Naive B cell (primary cell): ENCODE measurements at regions not wholly inside any gene's neighbourhood (a gene's known extent, or its start where the extent isn't known, plus 50 kb on each side); places are given as distances from the start of the nearest gene placed in this dataset.

Source experiments
- ATAC-seq, 2 donors: fragments of 150-1000 bp; cut with Tn5 transposase; 2 replicates each; pipeline ENCODE4 v1.10.0; 2021; ENCODE audit warnings: low read depth in 2 of 2, mild to moderate bottlenecking in 2 of 2, moderate library complexity in 2 of 2
- DNase-seq: peaks from one replicate; pipeline ENCODE4 v3.0.0; 2022
- H3K27ac Mint-ChIP-seq, 6 donors: one replicate each; pipeline ENCODE4 v1.8.0; 2020 to 2022; ENCODE audit warnings: mild to moderate bottlenecking in 6 of 6, mixed read lengths in 6 of 6, moderate library complexity in 5 of 6, inconsistent platforms in 2 of 6
- H3K27me3 Mint-ChIP-seq, 3 donors: one replicate each; pipeline ENCODE4 v1.8.0; 2021 to 2022; ENCODE audit warnings: mixed read lengths in 3 of 3, mild to moderate bottlenecking in 1 of 3
- H3K36me3 Mint-ChIP-seq, 2 donors: one replicate each; pipeline ENCODE4 v1.8.0; 2020 to 2022; ENCODE audit warnings: mixed read lengths in 2 of 2, inconsistent platforms in 1 of 2, mild to moderate bottlenecking in 1 of 2
- H3K4me1 Mint-ChIP-seq, 3 donors: one replicate each; pipeline ENCODE4 v1.8.0; 2020 to 2022; ENCODE audit warnings: mixed read lengths in 3 of 3, inconsistent platforms in 1 of 3, mild to moderate bottlenecking in 1 of 3, moderate library complexity in 1 of 3
- H3K4me3 Mint-ChIP-seq, 8 donors: one replicate each; pipeline ENCODE4 v1.8.0; 2020 to 2022; ENCODE audit warnings: mild to moderate bottlenecking in 8 of 8, mixed read lengths in 8 of 8, moderate library complexity in 8 of 8, inconsistent platforms in 2 of 8
- H3K9me3 Mint-ChIP-seq, 7 donors: one replicate each; pipeline ENCODE4 v1.8.0; 2020 to 2022; ENCODE audit warnings: mixed read lengths in 7 of 7, mild to moderate bottlenecking in 5 of 7, inconsistent platforms in 2 of 7, moderate library complexity in 1 of 7

DNA sequence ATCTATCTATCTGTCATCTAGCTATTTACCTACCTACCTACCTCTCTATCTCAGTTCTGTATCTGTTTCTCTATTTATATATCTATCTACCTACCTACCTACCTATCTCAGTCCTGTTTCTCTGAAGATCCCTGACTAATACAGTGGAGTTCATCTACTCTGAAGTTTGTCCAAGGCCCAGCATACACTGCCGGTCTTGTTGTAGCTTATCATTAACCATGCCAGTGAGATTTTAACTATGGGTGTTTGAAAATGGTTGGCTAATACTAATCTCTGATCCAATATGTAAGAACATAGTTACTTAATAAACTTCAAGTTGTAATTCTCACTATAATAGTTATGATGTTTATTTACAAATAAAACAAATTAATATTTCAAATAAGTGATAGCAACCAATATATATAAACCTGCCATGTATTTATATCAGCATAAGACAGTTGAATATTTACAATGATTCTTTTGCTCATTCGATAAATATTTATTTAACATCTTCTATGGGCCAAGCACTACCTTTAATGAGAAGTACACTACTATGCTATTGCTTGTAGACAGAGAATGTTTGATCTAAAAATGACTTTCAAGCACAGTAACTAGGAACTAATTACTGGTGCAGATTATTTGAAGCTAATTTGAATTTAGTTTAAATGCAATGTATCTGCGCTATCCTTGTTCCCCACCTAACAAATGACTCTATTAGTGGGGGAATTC is 242.1 kb downstream of the KLF5 start:
- Mint-ChIP-seq H3K4me1 (no peaks in the 10 kb centered on the region), H3K9me3 (peaks cover 0 to under 1% (median 0%) of the 10 kb centered on the region in 7 donors), H3K27me3 (no peaks in the 10 kb centered on the region), H3K27ac (no peak overlapping the region), H3K4me3 (no peak overlapping the region), H3K36me3 (no peaks in the 10 kb centered on the region)
- ATAC-seq: no peak
- no peak for DNase-seq

DNA sequence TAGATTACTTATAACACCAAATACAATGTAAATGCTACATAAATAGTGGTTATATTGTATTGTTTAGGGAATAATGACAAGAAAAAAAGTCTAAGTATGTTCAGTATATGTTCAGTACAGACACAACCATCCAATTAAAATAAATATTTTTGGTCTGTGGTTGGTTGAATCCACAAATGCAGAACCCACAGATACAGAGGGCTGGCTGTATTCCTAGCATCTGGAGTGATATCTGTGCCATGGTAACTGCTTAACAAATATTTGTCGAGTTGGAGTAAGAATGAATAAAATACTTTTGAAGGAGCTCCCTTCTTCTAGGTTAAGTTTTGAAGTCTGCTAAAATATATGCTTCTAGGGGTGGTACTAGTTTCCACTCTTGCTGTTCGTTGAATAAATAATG is 241.0 kb downstream of the KLF5 start:
- Mint-ChIP-seq H3K27ac (no peak overlapping the region), H3K36me3 (no peaks in the 10 kb centered on the region), H3K27me3 (no peaks in the 10 kb centered on the region), H3K4me3 (no peak overlapping the region), H3K4me1 (no peaks in the 10 kb centered on the region), H3K9me3 (no peaks in the 10 kb centered on the region)
- DNase-seq: no peak
- ATAC-seq: no peak

DNA sequence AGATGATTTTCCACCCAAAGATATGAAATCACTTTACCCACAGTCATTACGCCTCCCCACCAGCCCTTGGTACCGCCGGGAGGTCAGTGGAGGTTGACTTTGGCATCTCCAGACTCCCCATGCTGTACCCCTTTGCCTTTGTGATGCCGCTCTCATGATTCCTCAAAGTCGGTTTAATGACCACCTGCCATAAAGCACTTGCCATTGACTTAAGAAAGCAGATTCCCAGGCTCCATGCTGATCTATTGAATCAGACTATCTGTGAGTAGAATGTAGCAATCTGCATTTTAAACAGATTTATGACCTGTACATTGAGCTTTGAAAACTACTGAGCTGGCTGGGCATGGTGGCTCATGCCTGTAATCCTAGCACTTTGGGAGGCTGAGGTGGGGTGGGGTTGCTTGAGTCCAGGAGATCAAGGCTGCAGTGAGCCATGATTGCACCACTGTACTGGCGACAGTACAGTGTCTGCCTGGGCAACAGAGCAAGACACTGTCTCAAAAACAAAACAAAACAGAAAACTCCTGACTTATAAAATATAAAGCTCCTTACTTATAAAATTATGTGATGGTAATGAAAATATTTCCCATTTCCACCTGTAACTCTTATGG is 235.2 kb downstream of the KLF5 start:
- no peak overlapping the region for H3K4me3 Mint-ChIP-seq
- peaks cover 0 to 3% (median 0%) of the 10 kb centered on the region in 7 donors for H3K9me3 Mint-ChIP-seq
- H3K36me3 Mint-ChIP-seq: no peaks in the 10 kb centered on the region
- H3K27ac Mint-ChIP-seq: no peak overlapping the region
- no peaks in the 10 kb centered on the region for H3K4me1 Mint-ChIP-seq
- DNase-seq: no peak
- no peaks in the 10 kb centered on the region for H3K27me3 Mint-ChIP-seq
- no peak for ATAC-seq

DNA sequence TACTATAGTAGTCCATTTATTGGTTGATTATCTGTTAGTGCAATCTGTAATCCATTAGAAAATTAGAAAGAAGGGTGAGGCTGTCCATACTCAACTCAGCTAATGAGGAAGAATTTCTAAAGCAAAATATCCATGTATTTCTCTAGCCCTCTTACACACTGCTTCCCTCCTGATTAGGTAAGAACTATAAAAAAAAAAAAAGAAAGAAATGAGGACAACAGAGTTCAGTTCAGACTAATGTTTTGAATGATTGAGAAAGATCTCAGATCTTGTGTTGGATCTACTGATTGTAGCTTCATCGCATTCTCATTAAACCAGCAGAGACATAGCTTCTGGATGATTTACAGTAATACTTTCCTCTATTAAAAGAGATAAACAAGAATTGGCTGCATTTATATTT is 233.3 kb downstream of the KLF5 start:
- no peak for DNase-seq
- H3K9me3 Mint-ChIP-seq: peaks cover 0 to 3% (median 0%) of the 10 kb centered on the region in 7 donors
- H3K4me3 Mint-ChIP-seq: no peak overlapping the region
- ATAC-seq: no peak
- no peaks in the 10 kb centered on the region for H3K27me3 Mint-ChIP-seq
- no peaks in the 10 kb centered on the region for H3K4me1 Mint-ChIP-seq
- H3K36me3 Mint-ChIP-seq: no peaks in the 10 kb centered on the region
- H3K27ac Mint-ChIP-seq: no peak overlapping the region

DNA sequence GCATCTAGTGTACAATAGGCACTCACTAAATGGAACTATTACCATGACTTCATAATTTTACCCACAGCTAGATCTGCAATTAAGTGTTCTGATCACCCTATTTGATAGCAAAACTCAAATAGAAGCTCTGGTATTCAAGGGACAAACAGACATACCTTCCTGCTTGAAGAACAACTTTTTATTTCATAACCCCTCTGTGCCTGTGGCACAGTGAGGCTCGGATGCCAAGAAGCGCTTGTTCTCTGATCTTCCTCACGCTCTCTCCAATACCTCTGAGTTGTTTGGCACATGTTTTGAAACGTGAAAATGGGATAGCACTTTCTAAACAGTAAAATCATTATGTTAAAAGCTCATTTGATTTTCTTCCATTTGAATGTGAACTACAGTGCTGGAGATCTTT is 232.0 kb downstream of the KLF5 start:
- peak overlapping the region in 1 of 6 donors; percentile 21 for H3K27ac Mint-ChIP-seq

DNA sequence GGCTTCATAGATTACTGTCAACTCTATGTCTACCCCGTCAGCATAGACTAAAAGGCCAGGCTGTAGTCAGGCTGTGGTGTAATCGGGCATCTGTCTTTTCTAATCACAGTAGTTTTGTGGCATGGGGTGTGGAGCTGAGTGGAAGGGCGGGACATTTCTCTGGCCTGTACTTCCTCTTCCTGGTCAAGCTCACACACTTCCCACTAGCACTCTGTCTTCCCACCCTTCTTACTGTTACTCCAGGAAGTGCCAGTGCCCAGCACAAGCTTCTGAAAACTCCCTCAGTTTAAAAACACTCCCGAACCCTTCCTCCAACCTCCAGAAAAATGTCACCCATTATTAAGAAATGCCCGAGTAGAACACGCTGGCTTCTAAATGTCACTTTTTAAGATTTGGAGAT is 229.8 kb downstream of the KLF5 start:
- peaks cover 0 to 9% (median 5%) of the 10 kb centered on the region in 7 donors for H3K9me3 Mint-ChIP-seq
- H3K4me3 Mint-ChIP-seq: no peak overlapping the region
- H3K27me3 Mint-ChIP-seq: no peaks in the 10 kb centered on the region
- peaks cover 0 to 7% of the 10 kb centered on the region in 2 donors for H3K36me3 Mint-ChIP-seq
- H3K4me1 Mint-ChIP-seq: no peaks in the 10 kb centered on the region
- ATAC-seq (no peak), DNase-seq (no peak)
- H3K27ac Mint-ChIP-seq: no peak overlapping the region

More for the DNA sequence above, 232.0 kb downstream of the KLF5 start:
- Mint-ChIP-seq H3K27me3 (no peaks in the 10 kb centered on the region), H3K4me3 (no peak overlapping the region), H3K4me1 (no peaks in the 10 kb centered on the region), H3K9me3 (peaks cover 0 to 8% (median 2%) of the 10 kb centered on the region in 7 donors), H3K36me3 (peaks cover 0 to 7% of the 10 kb centered on the region in 2 donors)
- no peak for ATAC-seq
- no peak for DNase-seq

DNA sequence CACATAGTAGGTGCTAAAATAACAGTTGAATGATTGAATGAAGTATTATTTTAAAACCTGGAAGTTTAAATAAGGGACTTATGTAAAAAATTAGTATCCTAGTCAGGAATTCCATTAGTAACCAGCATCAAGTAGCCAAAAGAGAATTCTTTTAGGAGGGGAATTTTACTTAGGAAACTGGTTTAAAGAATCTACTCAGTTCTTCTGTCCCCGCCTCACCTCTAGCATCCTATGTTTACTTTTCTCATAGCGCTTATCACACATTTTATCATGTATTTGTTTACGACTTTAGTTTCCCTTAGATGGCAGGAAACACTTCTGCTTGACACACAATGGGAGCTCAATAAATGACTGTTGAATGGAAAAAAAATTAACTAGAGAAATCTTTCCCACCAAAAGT is 229.0 kb downstream of the KLF5 start:
- Mint-ChIP-seq H3K27ac (no peak overlapping the region), H3K27me3 (no peaks in the 10 kb centered on the region)

DNA sequence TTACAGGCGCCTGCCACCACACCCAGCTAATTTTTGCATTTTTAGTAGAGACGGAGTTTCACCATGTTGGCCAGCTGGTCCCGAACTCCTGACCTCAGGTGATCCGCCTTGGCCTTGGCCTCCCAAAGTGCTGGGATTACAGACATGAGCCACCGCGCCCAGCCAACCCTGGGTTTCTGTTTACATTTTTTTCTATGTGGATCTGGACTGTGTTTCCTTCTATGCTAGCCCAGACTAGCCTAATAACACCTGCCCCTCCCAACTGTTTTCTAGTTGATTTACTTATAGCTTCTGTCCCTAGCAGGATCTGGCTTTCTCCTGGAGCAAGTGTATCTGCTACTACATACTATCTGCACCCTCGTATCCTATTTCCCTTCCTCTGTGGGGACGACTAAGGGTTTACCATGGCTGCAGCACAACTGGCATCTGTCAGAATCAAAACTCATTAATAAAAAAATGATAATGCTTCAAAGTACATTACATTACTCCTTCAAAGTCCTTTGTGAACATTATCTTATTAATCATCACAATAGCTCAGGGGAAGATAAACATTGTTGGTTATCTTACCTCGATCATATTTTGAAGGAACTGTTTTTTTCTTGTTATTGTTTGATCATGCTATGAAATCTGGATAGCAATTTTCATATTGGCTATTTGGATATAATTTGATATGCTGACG is 228.3 kb downstream of the KLF5 start:
- Mint-ChIP-seq H3K36me3 (peaks cover 0 to 7% of the 10 kb centered on the region in 2 donors), H3K27me3 (no peaks in the 10 kb centered on the region), H3K4me3 (no peak overlapping the region), H3K9me3 (peaks cover 0 to 9% (median 5%) of the 10 kb centered on the region in 7 donors), H3K27ac (no peak overlapping the region), H3K4me1 (no peaks in the 10 kb centered on the region)
- ATAC-seq (no peak), DNase-seq (no peak)

More for the DNA sequence above, 229.0 kb downstream of the KLF5 start:
- no peaks in the 10 kb centered on the region for H3K4me1 Mint-ChIP-seq
- peaks cover 0 to 9% (median 5%) of the 10 kb centered on the region in 7 donors for H3K9me3 Mint-ChIP-seq
- no peak for DNase-seq
- no peak for ATAC-seq
- peaks cover 0 to 7% of the 10 kb centered on the region in 2 donors for H3K36me3 Mint-ChIP-seq
- H3K4me3 Mint-ChIP-seq: no peak overlapping the region

DNA sequence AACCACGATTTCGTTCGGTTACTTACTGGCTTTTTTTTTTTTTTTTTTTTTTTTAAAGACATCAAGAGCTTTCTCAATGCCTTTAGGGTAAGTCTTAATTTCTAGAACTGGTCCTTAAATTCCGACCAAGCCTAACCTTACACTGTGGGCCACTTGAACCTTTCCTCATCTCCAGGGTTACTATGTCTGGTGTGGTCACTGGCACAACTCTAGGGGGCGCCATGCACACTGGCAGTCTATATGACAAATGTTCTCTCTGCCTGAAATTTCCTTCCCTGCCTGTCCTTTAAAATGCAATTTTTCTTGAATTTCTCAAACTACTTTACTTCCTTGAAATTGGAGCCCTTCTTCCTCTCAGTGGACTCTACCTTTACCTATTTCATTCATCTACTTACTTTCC is 227.4 kb downstream of the KLF5 start:
- H3K4me3 Mint-ChIP-seq: no peak overlapping the region
- H3K36me3 Mint-ChIP-seq: peaks cover 0 to 7% of the 10 kb centered on the region in 2 donors
- no peak for ATAC-seq
- H3K27me3 Mint-ChIP-seq: no peaks in the 10 kb centered on the region
- DNase-seq: no peak
- H3K27ac Mint-ChIP-seq: no peak overlapping the region
- H3K9me3 Mint-ChIP-seq: peaks cover 0 to 9% (median 5%) of the 10 kb centered on the region in 7 donors
- no peaks in the 10 kb centered on the region for H3K4me1 Mint-ChIP-seq

DNA sequence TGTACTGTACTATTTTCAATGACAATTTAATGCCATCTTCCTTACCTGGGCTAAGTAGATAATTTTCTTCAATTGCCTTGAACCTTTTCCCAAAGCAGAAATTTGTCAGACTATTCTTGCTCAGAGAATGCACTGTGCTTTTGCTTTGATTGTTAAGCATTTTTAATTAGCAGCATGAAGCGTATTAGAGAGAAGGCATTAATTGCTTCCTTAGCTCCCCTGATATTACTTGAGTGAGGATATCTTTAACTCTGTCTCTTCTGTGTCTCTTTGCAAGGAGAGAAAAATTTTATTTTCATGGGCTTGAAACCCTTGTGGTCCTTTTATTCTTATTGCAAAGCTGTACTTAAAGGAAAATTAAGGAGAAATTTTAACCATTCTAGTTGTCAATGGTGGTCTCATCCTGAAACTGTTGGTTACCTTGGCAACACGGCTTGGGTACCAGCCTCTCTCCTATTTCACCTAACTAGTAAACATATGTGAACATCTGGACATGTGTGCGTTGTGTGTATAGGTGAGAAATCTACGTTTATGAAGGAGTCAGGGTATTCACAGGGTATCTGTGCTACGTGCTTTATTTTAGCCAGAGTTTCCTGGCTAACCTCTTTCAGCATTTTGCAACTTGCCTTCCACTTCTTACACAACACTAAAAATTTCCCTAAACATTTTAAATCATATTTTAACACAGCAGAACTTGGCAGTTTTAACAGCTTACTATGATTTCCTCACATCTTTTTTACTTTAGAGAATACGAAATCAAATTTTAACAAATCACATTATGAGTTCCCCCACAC is 225.5 kb downstream of the KLF5 start:
- no peaks in the 10 kb centered on the region for H3K4me1 Mint-ChIP-seq
- no peak overlapping the region for H3K27ac Mint-ChIP-seq
- DNase-seq: no peak
- H3K4me3 Mint-ChIP-seq: no peak overlapping the region
- H3K36me3 Mint-ChIP-seq: peaks cover 0 to 7% of the 10 kb centered on the region in 2 donors
- H3K27me3 Mint-ChIP-seq: no peaks in the 10 kb centered on the region
- no peak for ATAC-seq
- H3K9me3 Mint-ChIP-seq: peaks cover 0 to 9% (median 6%) of the 10 kb centered on the region in 7 donors

DNA sequence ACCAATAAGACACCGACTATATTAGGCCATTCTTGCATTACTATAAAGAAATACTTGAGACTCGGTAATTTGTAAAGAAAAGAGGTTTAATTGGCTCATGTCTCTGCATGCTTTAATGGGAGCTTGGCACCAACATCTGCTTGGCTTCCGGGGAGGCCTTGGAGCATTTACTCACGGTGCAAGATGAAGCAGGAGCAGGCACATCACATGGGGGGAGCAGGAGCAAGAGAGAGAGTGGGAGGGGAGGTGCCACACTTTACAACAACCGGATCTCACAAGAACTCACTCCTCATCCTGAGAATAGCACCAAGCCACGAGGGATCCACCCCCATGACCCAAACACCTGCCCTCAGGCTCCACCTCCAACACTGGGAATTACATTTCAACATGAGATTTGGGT is 224.8 kb downstream of the KLF5 start:
- H3K4me1 Mint-ChIP-seq: no peaks in the 10 kb centered on the region
- no peak for ATAC-seq
- peaks cover 0 to 7% of the 10 kb centered on the region in 2 donors for H3K36me3 Mint-ChIP-seq
- H3K27me3 Mint-ChIP-seq: no peaks in the 10 kb centered on the region
- H3K27ac Mint-ChIP-seq: no peak overlapping the region
- DNase-seq: no peak
- peaks cover 0 to 15% (median 5%) of the 10 kb centered on the region in 7 donors for H3K9me3 Mint-ChIP-seq
- H3K4me3 Mint-ChIP-seq: no peak overlapping the region

DNA sequence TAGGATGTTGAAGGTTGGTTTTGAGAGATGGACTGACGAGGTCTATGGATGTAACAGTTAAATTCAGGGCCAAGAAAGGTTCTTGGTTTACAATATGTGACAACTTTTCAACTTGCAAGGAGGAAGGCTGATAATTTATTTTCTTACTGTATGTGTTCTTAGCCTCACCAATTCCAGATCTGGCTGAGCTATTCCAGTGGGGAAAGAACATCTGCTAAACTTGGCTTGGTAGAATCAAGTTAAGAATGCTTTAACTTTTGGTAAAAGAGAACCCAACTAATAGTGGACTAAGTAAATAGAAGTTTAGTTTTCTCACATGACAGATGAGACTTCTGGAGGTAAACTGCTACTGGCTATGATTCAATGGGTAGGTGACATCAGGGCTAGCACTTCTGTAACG is 222.9 kb downstream of the KLF5 start:
- Mint-ChIP-seq H3K4me3 (no peak overlapping the region), H3K27ac (no peak overlapping the region), H3K27me3 (no peaks in the 10 kb centered on the region), H3K4me1 (no peaks in the 10 kb centered on the region), H3K36me3 (peaks cover 0 to 7% of the 10 kb centered on the region in 2 donors), H3K9me3 (peaks cover 3 to 31% (median 9%) of the 10 kb centered on the region in 7 donors)
- no peak for DNase-seq
- ATAC-seq: no peak

DNA sequence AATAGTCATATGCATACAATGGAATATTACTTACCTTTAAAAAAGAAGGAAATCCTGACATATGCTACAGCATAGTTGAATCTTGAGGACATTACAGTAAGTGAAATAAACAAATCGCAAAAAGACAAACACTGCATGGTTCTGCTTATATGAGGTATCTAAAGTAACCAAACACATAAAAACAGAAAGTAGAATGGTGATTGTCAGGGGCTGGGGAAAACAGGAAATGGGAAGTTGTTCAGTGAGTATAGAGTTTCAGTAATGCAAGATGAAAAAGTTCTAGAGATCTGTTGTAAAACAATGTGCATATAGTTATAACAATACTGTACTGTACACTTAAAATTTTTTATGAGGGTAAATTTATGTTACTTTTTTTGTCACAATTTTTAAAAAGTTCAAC is 219.4 kb downstream of the KLF5 start:
- Mint-ChIP-seq H3K27me3 (no peaks in the 10 kb centered on the region), H3K4me1 (no peaks in the 10 kb centered on the region), H3K9me3 (peaks cover 0 to 35% (median 5%) of the 10 kb centered on the region in 7 donors), H3K36me3 (no peaks in the 10 kb centered on the region), H3K27ac (no peak overlapping the region), H3K4me3 (no peak overlapping the region)
- ATAC-seq (no peak), DNase-seq (no peak)
